Fibroblast of the aortic adventitia (primary cell): ENCODE measurements at regions not wholly inside any gene's neighbourhood (a gene's known extent, or its start where the extent isn't known, plus 50 kb on each side); places are given as distances from the start of the nearest gene placed in this dataset.

Source experiments
- DNase-seq: peaks from one replicate; pipeline ENCODE4 v3.0.0-alpha.2; 2010; ENCODE audit warnings: low read depth
- H3K4me3 ChIP-seq: 2 replicates; pipeline ENCODE4 v1.5.1; 2011; ENCODE audit warnings: low read depth, mild to moderate bottlenecking, control low read depth, low read length, moderate library complexity
- TF ChIP-seq, protein P1 (sequence below): IDR thresholded peaks from 2 replicates; pipeline ENCODE4 v1.5.1; 2011; ENCODE audit warnings: mild to moderate bottlenecking, low read length, control low read depth, inconsistent platforms; ENCODE audit not compliant: insufficient read depth

- H3K4me3 ChIP-seq: no peak overlapping the region
- DNase-seq: no peak
- TF ChIP-seq, protein P1, sequence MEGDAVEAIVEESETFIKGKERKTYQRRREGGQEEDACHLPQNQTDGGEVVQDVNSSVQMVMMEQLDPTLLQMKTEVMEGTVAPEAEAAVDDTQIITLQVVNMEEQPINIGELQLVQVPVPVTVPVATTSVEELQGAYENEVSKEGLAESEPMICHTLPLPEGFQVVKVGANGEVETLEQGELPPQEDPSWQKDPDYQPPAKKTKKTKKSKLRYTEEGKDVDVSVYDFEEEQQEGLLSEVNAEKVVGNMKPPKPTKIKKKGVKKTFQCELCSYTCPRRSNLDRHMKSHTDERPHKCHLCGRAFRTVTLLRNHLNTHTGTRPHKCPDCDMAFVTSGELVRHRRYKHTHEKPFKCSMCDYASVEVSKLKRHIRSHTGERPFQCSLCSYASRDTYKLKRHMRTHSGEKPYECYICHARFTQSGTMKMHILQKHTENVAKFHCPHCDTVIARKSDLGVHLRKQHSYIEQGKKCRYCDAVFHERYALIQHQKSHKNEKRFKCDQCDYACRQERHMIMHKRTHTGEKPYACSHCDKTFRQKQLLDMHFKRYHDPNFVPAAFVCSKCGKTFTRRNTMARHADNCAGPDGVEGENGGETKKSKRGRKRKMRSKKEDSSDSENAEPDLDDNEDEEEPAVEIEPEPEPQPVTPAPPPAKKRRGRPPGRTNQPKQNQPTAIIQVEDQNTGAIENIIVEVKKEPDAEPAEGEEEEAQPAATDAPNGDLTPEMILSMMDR: no peak
Observed at GRCh38 chr10:8273749-8274148, 219.3 kb downstream of the GATA3 start.

- H3K4me3 ChIP-seq: no peak overlapping the region
- DNase-seq: no peak
- TF ChIP-seq, protein P1: no peak
Observed at GRCh38 chr10:8275911-8276310, 221.4 kb downstream of the GATA3 start.

- no peak for DNase-seq
- TF ChIP-seq, protein P1: no peak
- H3K4me3 ChIP-seq: no peak overlapping the region
Observed at GRCh38 chr10:8278099-8278498, 223.6 kb downstream of the GATA3 start.

GRCh38 chr10:8279598-8279997 lies 225.1 kb downstream of the GATA3 start:
- no peak overlapping the region for H3K4me3 ChIP-seq
- peak; percentile 11 for DNase-seq
- TF ChIP-seq, protein P1: no peak

GRCh38 chr10:8280946-8281345 lies 226.5 kb downstream of the GATA3 start:
- no peak for DNase-seq
- TF ChIP-seq, protein P1: no peak
- H3K4me3 ChIP-seq: no peak overlapping the region

- TF ChIP-seq, protein P1: no peak
- H3K4me3 ChIP-seq: no peak overlapping the region
- DNase-seq: no peak
Observed at GRCh38 chr10:8282340-8282739, 227.9 kb downstream of the GATA3 start.

DNA sequence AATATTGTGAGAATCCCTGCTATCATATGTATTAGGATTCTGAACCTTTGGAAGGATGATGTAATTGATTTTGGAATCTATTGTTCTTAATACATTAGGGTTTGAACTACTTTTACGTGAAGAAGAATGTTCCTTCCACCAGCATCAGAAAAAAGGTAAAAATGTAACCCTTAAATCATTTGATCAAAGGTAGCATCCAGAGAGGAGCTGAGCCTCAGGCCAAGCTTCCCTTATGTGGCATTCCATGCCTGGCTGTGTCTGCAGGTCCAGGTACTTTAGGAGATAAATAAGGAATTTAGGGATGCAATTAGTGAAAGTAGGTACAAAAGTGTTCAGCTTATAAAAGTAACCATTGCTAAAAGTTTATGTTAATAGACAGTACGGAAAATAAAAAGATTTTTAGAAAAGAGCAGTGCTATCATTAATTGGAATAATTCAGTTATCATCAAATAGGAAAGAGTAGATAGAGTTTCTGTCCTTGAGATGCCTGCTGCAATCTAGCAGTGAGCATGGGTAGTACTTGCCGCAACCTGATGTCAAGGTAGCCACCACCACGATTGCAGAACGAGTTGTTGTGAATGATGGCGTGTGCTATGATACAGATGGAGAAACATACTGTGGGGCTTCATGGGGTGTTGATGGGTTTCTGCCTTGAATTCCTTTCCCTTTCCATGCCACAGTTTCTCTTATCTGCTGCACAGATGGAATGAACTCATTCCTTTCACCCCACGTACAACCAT lies 228.8 kb downstream of the GATA3 start:
- H3K4me3 ChIP-seq: no peak overlapping the region
- TF ChIP-seq, protein P1: no peak
- no peak for DNase-seq
